ENCODE measurements at regions not wholly inside any gene's neighbourhood (a gene's known extent, or its start where the extent isn't known, plus 50 kb on each side); places are given as distances from the start of the nearest gene placed in this dataset.

GRCh38 chr17:5780476-5780875 lies 196.2 kb upstream of the NLRP1 start:
- H3K27me3 ChIP-seq, result no peaks in the 10 kb centered on the region
- H3K36me3 ChIP-seq, result no peaks in the 10 kb centered on the region
- H3K27ac ChIP-seq, result no peak overlapping the region
- TF ChIP-seq, protein P1, sequence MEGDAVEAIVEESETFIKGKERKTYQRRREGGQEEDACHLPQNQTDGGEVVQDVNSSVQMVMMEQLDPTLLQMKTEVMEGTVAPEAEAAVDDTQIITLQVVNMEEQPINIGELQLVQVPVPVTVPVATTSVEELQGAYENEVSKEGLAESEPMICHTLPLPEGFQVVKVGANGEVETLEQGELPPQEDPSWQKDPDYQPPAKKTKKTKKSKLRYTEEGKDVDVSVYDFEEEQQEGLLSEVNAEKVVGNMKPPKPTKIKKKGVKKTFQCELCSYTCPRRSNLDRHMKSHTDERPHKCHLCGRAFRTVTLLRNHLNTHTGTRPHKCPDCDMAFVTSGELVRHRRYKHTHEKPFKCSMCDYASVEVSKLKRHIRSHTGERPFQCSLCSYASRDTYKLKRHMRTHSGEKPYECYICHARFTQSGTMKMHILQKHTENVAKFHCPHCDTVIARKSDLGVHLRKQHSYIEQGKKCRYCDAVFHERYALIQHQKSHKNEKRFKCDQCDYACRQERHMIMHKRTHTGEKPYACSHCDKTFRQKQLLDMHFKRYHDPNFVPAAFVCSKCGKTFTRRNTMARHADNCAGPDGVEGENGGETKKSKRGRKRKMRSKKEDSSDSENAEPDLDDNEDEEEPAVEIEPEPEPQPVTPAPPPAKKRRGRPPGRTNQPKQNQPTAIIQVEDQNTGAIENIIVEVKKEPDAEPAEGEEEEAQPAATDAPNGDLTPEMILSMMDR (IDR thresholded peaks at IDR 0.05), result no peak
- TF ChIP-seq POLR2AphosphoS5 (IDR thresholded peaks at IDR 0.05; ENCODE audit: insufficient read depth in 1 of 2, low read depth in 1 of 2), result no peak
- no peak for TF ChIP-seq POLR2A (IDR thresholded peaks at IDR 0.05)
- intact Hi-C loops (cut with DNase I), result no loop called here
- H3K4me3 ChIP-seq, result no peak overlapping the region
- no peaks in the 10 kb centered on the region for H3K4me1 ChIP-seq
- H3K9me3 ChIP-seq, result no peaks in the 10 kb centered on the region
- DNase-seq (ENCODE audit: extremely low spot score in 2 of 2), result no peak

- Histone ChIP-seq H3K27me3 (no peaks in the 10 kb centered on the region), H3K36me3 (no peaks in the 10 kb centered on the region), H3K4me3 (no peak overlapping the region), H3K4me1 (no peaks in the 10 kb centered on the region), H3K27ac (no peak overlapping the region), H3K9me3 (no peaks in the 10 kb centered on the region)
- no peak for DNase-seq (ENCODE audit: extremely low spot score in 2 of 2)
- intact Hi-C loops (cut with DNase I), result no loop called here
- TF ChIP-seq POLR2AphosphoS5 (IDR thresholded peaks at IDR 0.05; ENCODE audit: insufficient read depth in 1 of 2, low read depth in 1 of 2), result no peak
- TF ChIP-seq, protein P1 (IDR thresholded peaks at IDR 0.05), result no peak
- no peak for TF ChIP-seq POLR2A (IDR thresholded peaks at IDR 0.05)
Measured at GRCh38 chr17:5781236-5781927, 197.1 kb upstream of the NLRP1 start.

GRCh38 chr17:5783269-5783668 lies 199.0 kb upstream of the NLRP1 start:
- no peaks in the 10 kb centered on the region for H3K36me3 ChIP-seq
- no peak overlapping the region for H3K27ac ChIP-seq
- no peaks in the 10 kb centered on the region for H3K4me1 ChIP-seq
- TF ChIP-seq, protein P1 (IDR thresholded peaks at IDR 0.05), result no peak
- TF ChIP-seq POLR2A (IDR thresholded peaks at IDR 0.05) (no peak), POLR2AphosphoS5 (IDR thresholded peaks at IDR 0.05; ENCODE audit: insufficient read depth in 1 of 2, low read depth in 1 of 2) (no peak)
- no peaks in the 10 kb centered on the region for H3K9me3 ChIP-seq
- DNase-seq (ENCODE audit: extremely low spot score in 2 of 2), result no peak
- intact Hi-C loops (cut with DNase I), result no loop called here
- H3K4me3 ChIP-seq, result no peak overlapping the region
- no peaks in the 10 kb centered on the region for H3K27me3 ChIP-seq

DNA sequence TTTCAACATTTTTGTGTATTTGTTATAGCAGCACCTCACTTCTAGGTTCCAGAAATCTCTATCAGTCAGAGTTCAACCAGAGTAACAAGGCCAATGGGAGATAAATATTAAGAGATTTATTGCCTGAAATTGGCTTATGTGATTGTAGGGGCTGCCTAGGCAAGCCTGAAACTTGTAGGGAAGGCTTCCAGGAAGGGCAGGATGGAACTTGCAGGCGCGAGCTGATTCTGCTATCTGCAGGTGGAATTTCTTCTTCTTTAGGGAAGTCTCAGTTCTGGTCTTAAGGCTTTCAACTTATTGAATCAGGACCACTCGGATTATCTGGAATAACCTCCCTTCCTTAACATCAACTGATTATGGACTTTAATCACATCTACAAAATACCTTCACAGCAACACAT lies 199.5 kb upstream of the NLRP1 start:
- no peaks in the 10 kb centered on the region for H3K27me3 ChIP-seq
- H3K9me3 ChIP-seq, result no peaks in the 10 kb centered on the region
- H3K36me3 ChIP-seq, result no peaks in the 10 kb centered on the region
- no peak overlapping the region for H3K27ac ChIP-seq
- intact Hi-C loops (cut with DNase I), result no loop called here
- TF ChIP-seq, protein P1 (IDR thresholded peaks at IDR 0.05), result no peak
- TF ChIP-seq POLR2A (IDR thresholded peaks at IDR 0.05) (no peak), POLR2AphosphoS5 (IDR thresholded peaks at IDR 0.05; ENCODE audit: insufficient read depth in 1 of 2, low read depth in 1 of 2) (no peak)
- DNase-seq (ENCODE audit: extremely low spot score in 2 of 2), result no peak
- H3K4me3 ChIP-seq, result no peak overlapping the region
- no peaks in the 10 kb centered on the region for H3K4me1 ChIP-seq

GRCh38 chr17:5784791-5785190 lies 200.5 kb upstream of the NLRP1 start:
- H3K36me3 ChIP-seq, result no peaks in the 10 kb centered on the region
- no peaks in the 10 kb centered on the region for H3K27me3 ChIP-seq
- no peak overlapping the region for H3K27ac ChIP-seq
- H3K4me3 ChIP-seq, result no peak overlapping the region
- DNase-seq (ENCODE audit: extremely low spot score in 2 of 2), result no peak
- H3K4me1 ChIP-seq, result no peaks in the 10 kb centered on the region
- no peaks in the 10 kb centered on the region for H3K9me3 ChIP-seq
- TF ChIP-seq, protein P1 (IDR thresholded peaks at IDR 0.05), result no peak
- TF ChIP-seq POLR2AphosphoS5 (IDR thresholded peaks at IDR 0.05; ENCODE audit: insufficient read depth in 1 of 2, low read depth in 1 of 2) (no peak), POLR2A (IDR thresholded peaks at IDR 0.05) (no peak)
- intact Hi-C loops (cut with DNase I), result no loop called here
